NCI-H345 (cell line): ENCODE measurements at regions not wholly inside any gene's neighbourhood (a gene's known extent, or its start where the extent isn't known, plus 50 kb on each side); places are given as distances from the start of the nearest gene placed in this dataset.

Experiments used
- DNase-seq: peaks from one replicate; lab custom pipeline; 2025; lab: John Stamatoyannopoulos, UW

GRCh38 chr6:14806101-14806500 lies 439.8 kb upstream of the JARID2 start:
- DNase-seq = no peak

- no peak for DNase-seq
Measured at GRCh38 chr6:14807130-14807529, 438.7 kb upstream of the JARID2 start.

GRCh38 chr6:14807971-14808370 lies 437.9 kb upstream of the JARID2 start:
- DNase-seq = no peak

- DNase-seq = no peak
Measured at GRCh38 chr6:14810021-14810420, 435.8 kb upstream of the JARID2 start.

GRCh38 chr6:14811775-14812428 lies 434.0 kb upstream of the JARID2 start:
- DNase-seq = no peak

GRCh38 chr6:14814016-14814415 lies 431.9 kb upstream of the JARID2 start:
- no peak for DNase-seq

GRCh38 chr6:14816116-14816859 lies 429.6 kb upstream of the JARID2 start:
- DNase-seq = no peak

- no peak for DNase-seq
Measured at GRCh38 chr6:14817074-14817473, 428.8 kb upstream of the JARID2 start.

GRCh38 chr6:14818422-14818884 lies 427.4 kb upstream of the JARID2 start:
- DNase-seq = no peak

GRCh38 chr6:14819001-14819400 lies 426.9 kb upstream of the JARID2 start:
- no peak for DNase-seq

GRCh38 chr6:14819840-14820420 lies 425.9 kb upstream of the JARID2 start:
- no peak for DNase-seq

- no peak for DNase-seq
Measured at GRCh38 chr6:14822012-14822553, 423.8 kb upstream of the JARID2 start.

GRCh38 chr6:14822679-14823078 lies 423.2 kb upstream of the JARID2 start:
- DNase-seq = no peak

- DNase-seq = no peak
Measured at GRCh38 chr6:14824060-14824459, 421.8 kb upstream of the JARID2 start.

- no peak for DNase-seq
Measured at GRCh38 chr6:14824484-14825275, 421.2 kb upstream of the JARID2 start.

GRCh38 chr6:14826456-14826855 lies 419.4 kb upstream of the JARID2 start:
- no peak for DNase-seq

- DNase-seq = no peak
Measured at GRCh38 chr6:14827354-14827753, 418.5 kb upstream of the JARID2 start.

- no peak for DNase-seq
Measured at GRCh38 chr6:14828201-14828611, 417.7 kb upstream of the JARID2 start.

- no peak for DNase-seq
Measured at GRCh38 chr6:14831070-14831469, 414.8 kb upstream of the JARID2 start.

- DNase-seq = no peak
Measured at GRCh38 chr6:14831937-14832336, 413.9 kb upstream of the JARID2 start.

GRCh38 chr6:14832427-14832826 lies 413.4 kb upstream of the JARID2 start:
- no peak for DNase-seq

- no peak for DNase-seq
Measured at GRCh38 chr6:14834851-14835530, 410.9 kb upstream of the JARID2 start.
